NCI-H146 treated with DMSO at 0.1 percent for 48 hours (cell line): ENCODE measurements at regions not wholly inside any gene's neighbourhood (a gene's known extent, or its start where the extent isn't known, plus 50 kb on each side); places are given as distances from the start of the nearest gene placed in this dataset.

Experiments
- DNase-seq: peaks from one replicate; lab custom pipeline; 2025; ENCODE audit not compliant: unreplicated experiment; lab: John Stamatoyannopoulos, UW

GRCh38 chr16:80427795-80428194 is 113.0 kb upstream of the DYNLRB2 start:
- DNase-seq = no peak

- no peak for DNase-seq
Observed at GRCh38 chr16:80418517-80419355, 122.1 kb upstream of the DYNLRB2 start.

- DNase-seq = no peak
Observed at GRCh38 chr16:80417706-80418271, 123.0 kb upstream of the DYNLRB2 start.

GRCh38 chr16:80408014-80408413 is 132.8 kb upstream of the DYNLRB2 start:
- no peak for DNase-seq

- DNase-seq = no peak
Observed at GRCh38 chr16:80407265-80407987, 133.4 kb upstream of the DYNLRB2 start.

- no peak for DNase-seq
Observed at GRCh38 chr16:80404847-80405246, 135.9 kb upstream of the DYNLRB2 start.

- DNase-seq = no peak
Observed at GRCh38 chr16:80403894-80404293, 136.9 kb upstream of the DYNLRB2 start.

GRCh38 chr16:80390871-80391489 is 149.8 kb upstream of the DYNLRB2 start:
- DNase-seq = no peak

- no peak for DNase-seq
Observed at GRCh38 chr16:80390046-80390445, 150.7 kb upstream of the DYNLRB2 start.

- DNase-seq = no peak
Observed at GRCh38 chr16:80389338-80389737, 151.5 kb upstream of the DYNLRB2 start.

GRCh38 chr16:80387318-80387921 is 153.4 kb upstream of the DYNLRB2 start:
- no peak for DNase-seq

- DNase-seq = no peak
Observed at GRCh38 chr16:80384862-80385261, 155.9 kb upstream of the DYNLRB2 start.

GRCh38 chr16:80380514-80380913 is 160.3 kb upstream of the DYNLRB2 start:
- no peak for DNase-seq

- no peak for DNase-seq
Observed at GRCh38 chr16:80377096-80377956, 163.5 kb upstream of the DYNLRB2 start.

GRCh38 chr16:80375973-80376372 is 164.8 kb upstream of the DYNLRB2 start:
- no peak for DNase-seq

GRCh38 chr16:80375513-80375912 is 165.3 kb upstream of the DYNLRB2 start:
- no peak for DNase-seq

GRCh38 chr16:80372341-80372740 is 168.5 kb upstream of the DYNLRB2 start:
- DNase-seq = no peak

GRCh38 chr16:80369138-80369958 is 171.4 kb upstream of the DYNLRB2 start:
- no peak for DNase-seq

GRCh38 chr16:80367037-80367658 is 173.6 kb upstream of the DYNLRB2 start:
- no peak for DNase-seq
